ENCODE measurements at regions not wholly inside any gene's neighbourhood (a gene's known extent, or its start where the extent isn't known, plus 50 kb on each side); places are given as distances from the start of the nearest gene placed in this dataset.
A peak's percentile ranks its signal among the peaks of the same experiment; 100 is the strongest.
"Not testable (repeated sequence)": the region's sequence is repeated elsewhere in the genome, so short reads cannot be mapped to it uniquely, and the experiment has no call there.

DNA sequence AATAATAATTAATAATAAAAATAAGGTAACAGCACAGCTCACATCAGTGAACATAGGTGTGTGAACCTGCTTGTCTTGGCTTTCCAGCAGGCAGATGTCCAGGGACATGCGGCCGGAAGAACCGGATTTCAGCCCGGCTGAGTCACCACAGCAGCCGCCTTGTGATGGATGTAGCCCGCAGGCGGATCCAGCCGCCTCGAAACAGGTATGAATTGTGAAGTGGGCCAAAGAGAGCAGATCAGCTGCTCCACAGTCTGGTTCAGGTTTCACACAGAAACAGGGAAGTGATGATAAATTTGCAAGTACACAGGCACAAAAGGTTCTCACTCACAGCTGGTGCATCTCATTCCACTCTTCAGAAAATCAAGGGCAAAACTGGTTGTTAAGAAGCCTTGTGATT, 55.1 kb downstream of the ID4 start:
- peak; percentile 23 for DNase-seq

DNA sequence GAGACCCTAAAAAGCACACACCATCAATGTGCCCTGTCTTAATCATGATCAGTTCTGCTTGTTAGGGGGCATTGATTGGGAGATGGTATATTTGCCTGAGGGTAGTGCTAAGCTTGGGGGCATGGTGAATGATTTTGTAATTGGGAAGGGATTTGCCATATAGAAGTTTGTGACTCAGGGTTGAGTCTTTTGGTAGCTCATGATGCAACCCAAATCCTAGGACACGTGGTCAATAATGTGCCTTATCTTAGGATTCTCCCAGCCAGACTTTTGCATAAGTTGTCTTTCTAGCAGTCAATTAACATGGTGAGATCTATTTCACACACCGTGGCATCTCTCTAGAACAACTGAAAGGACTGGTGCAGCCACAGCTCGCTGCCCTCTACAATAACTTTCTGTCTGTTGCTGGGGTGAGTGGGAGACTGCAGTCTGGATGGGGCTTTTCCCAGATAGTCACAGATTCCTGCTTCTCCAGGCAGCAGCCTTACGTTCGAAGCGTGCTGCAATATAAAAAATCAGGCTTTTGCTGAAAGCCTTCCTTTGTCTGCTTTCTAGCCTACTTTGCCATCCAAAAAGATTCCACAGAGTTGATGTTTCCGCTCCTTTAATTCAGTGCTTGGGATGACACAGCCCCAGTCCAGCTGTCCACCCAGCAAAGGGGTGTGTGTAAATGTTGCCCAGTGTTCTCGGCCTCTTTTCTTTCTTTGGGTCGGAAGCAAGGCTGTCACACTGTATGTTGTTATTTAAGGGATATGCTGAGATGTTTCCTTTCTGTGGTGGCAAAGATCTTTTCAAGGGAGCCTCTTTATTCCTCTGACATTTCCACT, 58.9 kb downstream of the ID4 start:
- DNase-seq = no peak

DNA sequence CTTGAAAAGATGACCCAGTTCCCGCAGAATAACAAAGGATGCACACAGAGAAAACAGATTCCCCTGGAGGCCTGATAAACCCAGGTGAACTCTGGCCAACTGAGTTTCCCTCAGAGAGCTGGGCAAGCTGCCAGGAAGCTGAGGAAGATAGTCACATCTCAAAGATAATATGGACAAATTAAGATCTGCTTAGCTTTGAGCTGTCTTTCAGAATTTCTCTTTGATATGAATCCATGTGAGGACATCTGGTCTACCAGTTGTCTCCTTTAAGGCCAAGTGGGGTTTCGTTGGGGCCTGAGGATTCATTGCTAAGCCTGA, 59.5 kb downstream of the ID4 start:
- DNase-seq = peak; percentile 53

- DNase-seq = no peak
Observed at GRCh38 chr6:19898141-19898740, 61.1 kb downstream of the ID4 start.

DNA sequence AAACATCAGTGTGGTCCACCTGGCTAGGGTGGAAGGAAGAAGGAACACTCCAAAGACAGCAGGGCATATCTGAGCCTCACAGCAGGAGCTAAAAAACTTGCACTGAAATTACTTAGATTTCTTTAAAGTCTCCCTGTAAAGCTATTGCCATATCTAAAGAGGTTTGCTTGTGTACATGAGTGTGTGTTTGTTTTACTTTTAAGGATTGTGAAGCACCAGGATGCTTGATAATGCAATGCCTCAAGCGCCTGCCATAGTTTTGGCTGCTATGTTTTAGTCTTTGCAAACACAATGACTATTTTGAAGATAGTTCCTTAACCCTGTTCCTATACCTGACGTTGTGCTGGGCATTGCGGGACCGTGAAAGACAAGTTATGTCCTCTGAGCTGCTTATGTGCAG, 65.0 kb downstream of the ID4 start:
- no peak for DNase-seq

- DNase-seq = not testable (repeated sequence)
Observed at GRCh38 chr6:19904408-19904807, 67.2 kb downstream of the ID4 start.

DNA sequence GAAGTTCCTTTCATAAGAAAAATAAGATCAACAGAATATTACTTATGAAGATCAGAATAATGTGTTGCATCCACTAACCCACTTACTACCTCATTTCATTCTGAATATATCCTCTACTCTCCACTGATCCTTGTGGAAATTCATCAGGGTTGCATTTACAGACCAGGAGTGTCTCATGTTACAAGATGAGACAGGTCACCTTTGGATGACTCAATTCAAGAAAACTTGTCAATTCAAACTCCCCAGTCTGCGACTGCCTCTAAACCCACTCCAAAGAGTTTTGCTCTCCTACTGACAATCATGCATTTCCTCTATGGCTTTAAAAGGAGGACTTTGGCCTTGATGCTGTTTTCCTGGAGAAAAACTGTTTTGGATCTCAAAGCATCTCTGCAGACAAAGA, 68.4 kb downstream of the ID4 start:
- DNase-seq = no peak

- no peak for DNase-seq
Observed at GRCh38 chr6:19906171-19906570, 69.0 kb downstream of the ID4 start.

GRCh38 chr6:19911223-19911622, 74.1 kb downstream of the ID4 start:
- DNase-seq = no peak

- DNase-seq = no peak
Observed at GRCh38 chr6:19918436-19918835, 81.3 kb downstream of the ID4 start.

GRCh38 chr6:19921786-19922185, 84.6 kb downstream of the ID4 start:
- DNase-seq = no peak

DNA sequence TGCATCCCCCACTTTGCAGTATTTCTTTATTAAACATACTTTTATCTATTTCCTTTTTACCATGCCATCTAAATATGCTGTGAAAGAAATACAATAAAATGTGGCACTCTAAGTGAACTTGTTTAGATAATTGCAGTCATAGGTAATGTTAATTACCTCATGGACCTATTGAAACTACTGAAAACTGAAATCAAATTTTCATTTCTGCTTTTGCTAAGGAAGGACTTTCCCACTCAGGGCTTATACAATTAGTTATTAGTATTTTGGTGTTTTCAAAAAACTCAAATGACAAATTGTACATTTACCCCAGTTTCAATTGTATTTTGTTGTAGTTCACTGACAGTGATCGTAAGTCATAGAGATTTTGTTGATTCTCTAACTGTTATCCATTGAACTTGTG, 88.4 kb downstream of the ID4 start:
- DNase-seq = no peak

- no peak for DNase-seq
Observed at GRCh38 chr6:19928461-19928860, 91.3 kb downstream of the ID4 start.

DNA sequence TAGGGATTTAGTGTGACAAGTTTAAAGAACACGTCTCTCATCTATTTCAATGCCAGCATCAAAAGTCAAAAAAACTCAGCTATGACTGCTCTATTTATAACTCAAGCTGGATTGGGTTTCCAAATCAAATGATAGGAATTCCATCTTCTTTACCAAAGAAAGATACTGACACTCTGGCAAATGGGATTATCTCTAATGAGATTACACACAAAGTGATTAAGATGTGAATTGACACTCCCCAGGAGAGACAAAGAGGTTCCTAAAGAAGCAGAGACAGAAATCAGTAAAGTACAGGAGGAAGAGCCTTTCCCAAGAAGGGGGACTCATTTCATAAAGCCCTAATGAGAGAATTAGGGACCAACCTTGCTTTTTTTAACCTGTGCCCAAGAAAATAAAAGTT, 92.1 kb downstream of the ID4 start:
- no peak for DNase-seq

DNA sequence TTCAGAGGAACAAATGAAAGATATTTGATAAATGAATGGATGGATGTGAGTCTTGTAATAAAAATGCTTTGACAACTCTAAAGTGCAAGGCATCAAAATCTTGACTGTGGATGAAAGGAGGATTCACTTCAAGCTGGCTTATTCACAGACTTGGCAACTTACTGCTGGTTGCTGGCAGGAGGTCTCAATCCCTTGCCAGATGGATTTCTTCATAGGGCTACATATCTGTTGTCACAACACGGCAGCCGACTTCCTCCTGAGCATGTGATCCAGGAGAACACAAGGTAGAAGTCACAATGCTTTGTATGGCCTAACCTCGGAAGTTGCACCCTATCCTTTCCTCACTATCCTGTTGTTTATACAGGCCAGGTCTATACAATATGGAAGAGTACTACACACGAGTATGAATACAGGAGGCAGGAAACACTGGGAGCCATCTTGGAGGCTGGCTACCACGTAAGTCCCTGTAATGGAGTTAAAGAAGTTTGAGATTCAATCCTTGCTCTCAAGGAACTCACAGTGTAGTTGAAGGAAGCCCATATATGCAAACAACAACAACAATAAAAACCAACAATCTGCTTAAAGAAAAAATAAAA, 97.9 kb downstream of the ID4 start:
- DNase-seq = no peak

DNA sequence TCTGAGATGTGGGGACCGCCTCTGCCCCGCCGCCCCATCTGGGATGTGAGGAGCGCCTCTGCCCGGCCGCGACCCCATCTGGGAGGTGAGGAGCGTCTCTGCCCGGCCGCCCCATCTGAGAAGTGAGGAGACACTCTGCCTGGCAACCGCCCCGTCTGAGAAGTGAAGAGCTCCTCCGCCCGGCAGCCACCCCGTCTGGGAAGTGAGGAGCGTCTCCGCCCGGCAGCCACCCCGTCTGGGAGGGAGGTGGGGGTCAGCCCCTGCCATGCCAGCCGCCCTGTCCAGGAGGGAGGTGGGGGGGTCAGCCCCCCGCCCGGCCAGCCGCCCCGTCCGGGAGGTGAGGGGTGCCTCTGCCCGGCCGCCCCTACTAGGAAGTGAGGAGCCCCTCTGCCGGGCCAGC, 102.2 kb downstream of the ID4 start:
- not testable (repeated sequence) for DNase-seq

DNA sequence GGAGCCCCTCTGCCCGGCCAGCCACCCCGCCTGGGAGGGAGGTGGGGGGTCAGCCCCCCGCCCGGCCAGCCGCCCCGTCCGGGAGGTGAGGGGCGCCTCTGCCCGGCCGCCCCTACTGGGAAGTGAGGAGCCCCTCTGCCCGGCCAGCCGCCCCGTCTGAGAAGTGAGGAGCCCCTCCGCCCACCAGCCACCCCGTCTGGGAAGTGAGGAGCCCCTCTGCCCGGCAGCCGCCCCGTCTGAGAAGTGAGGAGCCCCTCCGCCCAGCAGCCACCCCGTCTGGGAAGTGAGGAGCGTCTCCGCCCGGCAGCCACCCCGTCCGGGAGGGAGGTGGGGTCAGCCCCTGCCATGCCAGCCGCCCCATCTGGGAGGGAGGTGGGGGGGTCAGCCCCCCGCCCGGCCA, 102.8 kb downstream of the ID4 start:
- not testable (repeated sequence) for DNase-seq

DNA sequence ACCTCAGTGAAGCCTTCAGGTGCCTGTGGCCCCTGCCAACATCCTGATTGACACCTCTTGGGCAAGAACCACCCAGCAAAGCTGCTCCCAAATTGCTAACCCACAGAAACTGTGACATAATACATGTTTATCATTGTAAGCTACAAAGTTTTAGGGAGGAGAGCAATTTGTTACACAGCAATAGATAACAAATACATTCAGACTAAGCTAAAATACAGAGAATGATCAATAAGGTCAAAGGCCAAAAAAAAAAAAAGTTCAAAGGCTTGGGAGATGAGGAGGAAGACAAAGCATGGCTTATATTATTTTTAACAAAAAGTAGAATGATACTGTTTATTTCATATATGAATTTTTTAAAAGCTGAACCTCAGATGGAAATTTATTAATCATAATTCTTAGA, 105.9 kb downstream of the ID4 start:
- DNase-seq = no peak

- no peak for DNase-seq
Observed at GRCh38 chr6:19945843-19946358, 108.7 kb downstream of the ID4 start.

GRCh38 chr6:19949155-19949554, 112.0 kb downstream of the ID4 start:
- no peak for DNase-seq

- no peak for DNase-seq
Observed at GRCh38 chr6:19964115-19964514, 126.9 kb downstream of the ID4 start.

DNA sequence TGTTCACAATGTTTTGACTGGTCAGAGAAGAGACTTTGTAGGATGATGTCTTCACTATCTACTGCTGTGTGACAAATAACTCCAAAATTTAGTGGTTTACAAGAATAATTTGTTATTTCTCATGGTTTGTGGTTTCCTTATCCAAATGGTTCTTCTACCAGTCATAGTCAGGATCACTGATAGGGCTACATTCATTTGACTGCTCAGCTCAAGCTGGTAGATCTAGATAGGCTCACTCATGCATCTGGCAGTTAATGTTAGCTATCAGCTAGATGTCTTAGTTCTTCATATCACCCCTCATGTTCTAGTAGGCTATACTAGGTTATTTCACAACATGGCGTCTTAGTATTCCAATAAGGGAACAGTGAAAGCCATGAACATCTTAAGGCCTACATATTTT, 131.0 kb downstream of the ID4 start:
- no peak for DNase-seq

DNA sequence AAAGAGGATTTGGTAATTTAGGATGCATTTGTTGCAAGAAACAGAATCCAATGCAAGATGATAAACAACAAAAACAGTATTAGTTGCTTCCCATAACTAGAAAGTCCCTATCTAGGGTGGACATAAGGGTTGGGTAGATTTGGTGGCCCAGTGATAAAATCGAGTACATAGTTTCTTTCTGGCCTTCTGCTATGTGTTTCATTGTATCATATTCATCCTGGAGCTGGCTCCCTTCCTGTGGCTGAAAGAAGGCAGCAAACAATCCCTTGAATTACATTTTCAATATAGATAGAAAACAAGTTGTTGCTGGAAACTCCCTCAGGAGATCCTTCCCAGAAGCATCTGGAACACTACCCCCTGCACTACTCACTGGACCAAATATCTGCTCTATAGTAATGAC, 135.1 kb downstream of the ID4 start:
- no peak for DNase-seq

- DNase-seq = no peak
Observed at GRCh38 chr6:19976411-19977129, 139.4 kb downstream of the ID4 start.
